HG03378 (cell line): ENCODE measurements at regions not wholly inside any gene's neighbourhood (a gene's known extent, or its start where the extent isn't known, plus 50 kb on each side); places are given as distances from the start of the nearest gene placed in this dataset.
A peak's percentile ranks its signal among the peaks of the same experiment; 100 is the strongest.

Experiments
- ATAC-seq: cut with Tn5 transposase; IDR thresholded peaks from one replicate; pipeline ENCODE4 v1.9.1; 2021; ENCODE audit warnings: mild to moderate bottlenecking, moderate library complexity; ENCODE audit not compliant: unreplicated experiment

DNA sequence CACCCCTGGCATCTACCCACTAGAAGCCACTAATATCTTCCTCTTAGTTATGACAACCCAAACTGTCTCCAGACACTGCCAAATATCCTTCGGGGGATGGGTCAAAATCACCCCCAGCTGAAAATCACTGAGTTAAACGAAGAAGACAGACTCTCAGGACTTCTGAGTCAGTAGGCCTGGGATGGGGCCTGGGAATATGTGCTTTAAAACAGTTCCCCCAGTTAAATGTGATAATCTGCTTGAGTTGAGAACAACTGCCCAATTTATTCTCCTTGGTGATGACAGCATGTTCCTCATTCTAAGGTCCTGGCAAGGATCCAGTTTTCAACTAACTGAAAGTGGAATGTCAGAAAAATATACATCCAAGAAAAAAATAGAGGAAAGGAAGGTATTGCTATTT is 52.4 kb downstream of the CBLL2 start:
- ATAC-seq, result no peak

DNA sequence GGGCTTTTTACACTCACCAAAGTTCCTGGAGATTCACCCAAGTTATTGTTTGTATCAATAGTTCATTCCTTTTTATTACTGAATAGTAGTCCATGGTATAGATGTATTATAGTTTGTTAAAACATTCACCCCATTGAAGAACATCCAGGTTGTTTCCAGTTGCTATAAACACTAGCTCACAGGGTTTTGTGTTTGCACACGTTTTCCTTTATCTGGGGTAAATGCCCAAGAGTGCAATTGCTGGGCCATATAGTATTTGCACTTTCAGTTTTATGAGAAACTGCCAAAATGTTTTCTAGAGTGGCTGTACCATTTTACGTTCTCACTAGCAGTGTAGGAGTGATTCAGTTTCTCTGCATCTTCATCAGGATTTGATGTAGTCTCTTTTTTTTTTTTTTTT is 57.1 kb downstream of the CBLL2 start:
- no peak for ATAC-seq

DNA sequence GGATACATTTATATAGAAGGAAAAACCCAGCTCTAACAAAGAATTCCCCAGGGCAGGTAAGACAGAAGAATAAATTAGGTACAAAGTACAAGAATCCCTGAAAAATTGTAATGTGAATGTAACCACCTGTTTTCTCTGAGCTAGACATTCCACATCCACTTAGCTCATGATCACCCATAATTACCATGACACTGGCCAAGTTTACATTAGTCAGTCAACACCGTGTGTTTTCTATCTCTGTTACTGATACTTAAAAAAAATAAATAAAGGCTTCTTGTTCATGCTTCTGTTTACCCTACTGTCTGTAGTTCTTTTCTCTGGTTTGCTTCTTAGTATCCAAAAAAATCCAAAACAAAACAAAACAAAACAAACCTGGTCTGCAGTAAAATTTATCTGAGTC is 66.0 kb downstream of the CBLL2 start:
- ATAC-seq, result no peak

DNA sequence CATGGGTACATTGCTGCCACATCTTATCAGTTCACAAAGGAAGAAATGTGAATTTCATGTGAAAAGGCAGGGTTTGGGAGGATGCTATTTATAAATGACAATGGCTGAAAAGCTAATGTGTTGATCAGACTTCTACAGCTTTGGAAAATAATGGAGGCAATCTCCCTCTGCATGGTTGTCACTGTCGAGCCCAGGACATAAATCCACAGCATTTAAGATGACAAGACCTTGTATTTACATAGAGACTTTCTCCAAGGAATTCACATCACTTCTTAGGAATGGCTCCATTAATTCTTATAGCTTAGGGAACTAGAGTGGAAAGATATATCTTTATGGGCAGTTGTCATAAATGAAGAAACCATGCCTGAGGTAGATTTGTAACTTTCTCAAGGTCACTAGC is 66.7 kb downstream of the CBLL2 start:
- ATAC-seq, result no peak

DNA sequence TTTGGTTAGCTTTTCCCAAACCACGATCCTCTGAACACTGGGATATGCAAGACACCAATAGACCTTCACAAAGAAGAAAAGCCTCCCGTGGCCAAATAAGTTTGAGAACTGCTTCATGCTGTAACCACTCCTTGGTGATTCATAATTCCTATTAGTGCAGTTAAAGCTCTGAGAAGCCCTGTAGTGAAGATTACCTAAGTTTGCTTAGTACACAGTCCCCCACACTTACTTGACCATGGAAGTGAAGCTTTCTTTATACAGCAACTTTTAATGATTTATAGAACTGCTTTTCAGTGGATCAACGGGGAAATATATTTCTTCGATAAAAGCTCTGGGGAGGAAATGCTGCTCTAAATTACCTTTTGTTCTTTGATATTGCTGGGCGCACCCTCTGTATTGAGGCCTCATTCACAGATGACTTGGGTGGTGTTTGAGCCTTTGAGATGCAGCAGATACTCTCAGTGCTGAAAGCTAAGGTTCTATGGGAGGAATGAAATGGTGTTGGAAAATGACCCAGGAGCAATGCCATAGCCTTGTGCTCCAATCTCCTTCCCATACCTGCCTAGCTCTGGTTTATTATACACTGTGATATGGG is 67.4 kb downstream of the CBLL2 start:
- no peak for ATAC-seq

DNA sequence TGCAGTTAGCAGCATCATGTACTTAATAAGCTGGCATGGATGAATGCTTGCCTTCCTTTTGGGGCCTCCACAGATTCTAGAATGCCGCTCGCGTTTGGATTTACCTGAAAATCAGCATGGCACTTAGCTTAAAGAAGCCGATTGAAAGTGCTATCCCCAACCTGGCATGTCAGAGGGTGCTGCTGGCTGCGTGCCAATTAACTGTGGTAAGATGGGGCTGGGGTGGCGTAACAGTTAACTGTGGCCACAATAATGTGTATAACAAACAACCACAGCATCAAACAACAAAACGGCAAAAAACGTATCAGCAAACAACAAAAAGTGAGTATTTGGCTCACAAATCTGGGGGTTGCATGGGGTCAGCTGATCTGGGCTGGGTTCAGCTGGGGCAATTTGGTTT is 70.5 kb downstream of the CBLL2 start:
- ATAC-seq, result no peak

DNA sequence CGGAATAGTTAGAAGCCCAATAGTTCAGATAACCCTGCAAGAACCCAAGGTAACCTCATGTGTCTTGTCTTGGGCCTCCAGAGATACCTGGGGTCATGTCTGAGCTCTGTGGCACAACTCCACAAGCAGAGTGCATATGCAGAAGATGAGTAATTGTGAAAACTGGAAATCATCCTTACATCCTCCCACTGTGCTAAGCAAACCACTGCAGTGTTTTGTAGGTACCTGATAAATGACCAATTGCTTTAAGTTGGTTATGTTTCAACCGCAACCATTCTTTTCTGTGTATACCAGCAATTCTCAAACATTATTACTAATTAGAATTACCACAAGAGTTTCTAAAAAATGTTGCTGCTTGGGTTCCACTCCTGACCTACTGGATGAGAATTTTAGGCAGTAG is 73.2 kb downstream of the CBLL2 start:
- ATAC-seq, result peak; percentile 78

DNA sequence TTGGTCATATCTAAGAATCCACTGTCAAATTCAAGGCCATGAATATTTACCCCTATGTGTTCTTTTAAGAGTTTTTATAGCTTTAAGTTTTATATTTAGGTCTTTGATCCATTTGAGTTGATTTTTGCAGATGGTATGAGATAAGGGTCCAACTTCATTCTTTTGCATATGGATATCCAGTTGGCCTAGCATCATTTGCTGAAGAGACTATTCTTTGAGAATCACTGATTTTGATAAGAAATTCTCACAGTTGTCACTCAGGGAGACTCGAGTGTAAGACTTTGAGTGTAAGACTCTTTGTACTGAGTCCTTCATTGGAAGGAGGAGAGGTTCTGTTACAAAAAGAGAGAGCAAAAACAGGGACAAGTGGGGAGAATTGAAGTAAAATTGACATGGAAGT is 74.8 kb downstream of the CBLL2 start:
- ATAC-seq, result no peak

DNA sequence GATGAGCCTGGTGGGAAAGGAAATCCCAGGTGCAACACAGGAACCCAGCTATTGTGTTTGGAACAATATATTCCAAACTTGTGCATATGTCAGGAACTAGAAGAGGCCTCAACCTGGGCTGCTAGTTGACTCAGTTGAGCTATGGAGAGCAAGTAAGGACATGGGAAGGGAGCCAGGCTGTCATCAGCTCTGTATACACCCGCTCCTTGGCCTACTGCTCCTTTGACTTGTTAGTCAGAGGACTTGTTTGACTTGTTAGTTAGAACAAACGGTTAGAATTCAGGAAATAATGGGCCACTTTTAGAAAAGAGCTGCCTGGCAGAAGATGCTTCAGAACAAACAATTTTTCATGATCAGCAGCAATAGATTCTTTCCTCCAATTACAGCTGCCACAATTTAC is 76.4 kb downstream of the CBLL2 start:
- no peak for ATAC-seq

DNA sequence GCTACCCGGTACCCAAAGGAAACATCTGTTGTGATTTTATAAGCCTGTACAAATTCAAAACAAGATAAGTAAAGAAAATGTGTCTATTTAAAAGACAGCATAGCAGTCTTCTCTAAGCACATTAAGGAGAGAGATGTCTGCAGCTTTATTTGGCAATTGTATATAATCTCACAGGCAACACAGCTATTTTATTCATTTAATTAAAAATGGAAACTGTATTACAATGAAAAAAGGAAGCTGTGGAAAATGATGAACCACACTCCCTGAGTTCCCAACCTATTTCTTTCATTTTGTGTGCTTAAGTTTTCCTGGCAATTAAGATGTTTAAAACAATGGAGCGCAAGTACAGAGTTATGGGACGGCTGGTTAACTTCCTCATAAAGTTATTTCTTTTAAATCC is 78.4 kb downstream of the CBLL2 start:
- ATAC-seq, result no peak

DNA sequence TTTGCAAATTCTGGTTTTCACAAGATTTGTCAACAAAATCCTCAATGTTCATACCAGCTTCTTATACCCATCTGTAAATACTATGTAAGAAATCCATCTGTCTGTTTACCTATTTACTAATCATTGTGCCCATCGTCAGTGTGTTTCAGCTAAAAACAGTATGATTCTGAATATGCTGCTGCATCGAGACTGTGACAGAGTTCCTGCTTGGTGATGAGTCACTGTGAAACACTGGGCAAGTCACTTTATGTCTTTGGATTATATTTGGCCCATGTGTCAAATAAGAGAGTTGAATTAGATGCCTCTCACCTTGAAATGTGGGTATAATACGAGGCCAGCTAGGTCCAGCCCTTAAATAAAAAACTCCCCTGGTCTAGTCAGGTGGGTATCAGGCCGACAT is 79.3 kb downstream of the CBLL2 start:
- no peak for ATAC-seq

DNA sequence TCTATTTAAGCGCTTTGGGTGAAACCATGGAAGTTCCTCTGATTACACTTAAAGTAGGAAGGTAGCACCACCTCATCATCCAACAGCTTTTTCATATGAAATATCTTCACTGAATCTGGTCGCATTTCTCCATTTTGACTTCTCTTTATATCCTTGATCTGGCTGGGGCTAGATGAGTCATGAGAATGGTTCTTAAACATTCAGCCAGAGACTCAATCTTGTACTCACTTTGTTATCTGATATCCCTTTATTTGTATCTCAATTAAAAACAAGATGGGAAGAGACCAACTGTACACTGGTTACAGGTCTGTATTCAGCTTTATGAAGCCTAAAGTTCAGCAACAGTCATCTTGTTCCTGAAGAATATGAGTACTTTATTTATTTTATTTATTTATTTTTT is 84.9 kb downstream of the CBLL2 start:
- no peak for ATAC-seq

DNA sequence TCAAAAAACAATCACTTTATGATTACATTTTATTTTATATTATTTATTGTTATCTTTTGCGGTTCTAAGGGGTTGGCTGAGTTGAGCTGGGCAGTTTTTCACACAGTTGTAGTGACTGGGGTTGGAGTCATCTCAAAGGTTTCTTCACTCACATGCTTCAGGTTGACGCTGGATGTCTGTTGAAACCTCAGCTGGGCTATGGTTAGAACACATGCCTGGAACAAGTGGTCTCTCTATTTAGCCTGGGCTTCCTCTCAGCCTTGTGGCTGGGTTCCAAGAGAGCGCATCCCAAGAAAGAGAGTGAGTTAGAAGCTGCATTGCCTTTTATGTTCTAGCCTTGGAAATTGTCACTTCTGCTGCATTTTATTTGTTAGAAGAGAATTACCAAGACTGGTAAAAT is 87.4 kb downstream of the CBLL2 start:
- ATAC-seq, result no peak

DNA sequence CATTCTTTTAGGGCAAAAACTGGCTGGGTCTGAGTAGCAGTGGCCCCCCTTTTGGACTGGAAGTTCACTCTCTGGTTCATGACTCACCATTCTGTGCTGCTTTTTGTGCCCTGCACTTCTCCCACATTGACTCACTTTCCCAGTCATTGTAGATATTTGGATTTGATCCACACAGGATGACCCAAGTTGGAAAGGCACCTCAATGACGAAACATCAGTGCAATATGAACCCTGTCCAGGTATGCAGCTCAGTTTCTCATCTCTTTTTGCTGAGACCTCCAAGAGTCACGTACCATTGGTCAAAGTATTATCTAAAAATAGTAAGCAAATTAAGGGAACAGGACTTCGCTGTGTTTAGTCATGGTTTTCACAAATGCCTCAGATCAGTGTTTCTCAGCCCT is 92.7 kb downstream of the CBLL2 start:
- ATAC-seq, result no peak

DNA sequence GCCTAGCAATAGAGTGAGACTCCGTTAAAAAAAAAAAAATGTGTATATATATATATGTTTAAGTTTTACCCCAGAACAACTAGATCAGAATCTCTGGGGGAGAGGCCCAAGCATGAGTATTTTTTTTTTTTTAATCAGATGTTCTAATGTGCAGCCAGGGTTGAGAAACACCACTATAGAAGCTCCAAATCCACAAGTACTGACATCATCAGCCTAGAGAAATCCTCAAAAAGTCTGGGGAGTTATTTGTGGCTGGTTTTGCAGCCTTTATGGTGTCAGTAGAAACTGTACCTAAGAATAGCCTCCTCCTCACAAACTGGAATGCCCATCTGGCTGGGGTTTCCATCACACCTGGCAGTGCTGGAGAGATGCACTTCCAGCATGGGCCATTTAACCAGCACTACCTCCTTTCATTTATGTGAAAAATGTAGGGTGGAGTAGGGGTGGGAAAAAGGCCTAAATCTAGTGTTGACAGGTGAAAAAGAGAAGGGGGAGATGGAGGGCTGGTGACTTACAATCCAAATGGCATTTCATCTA is 93.5 kb downstream of the CBLL2 start:
- no peak for ATAC-seq

DNA sequence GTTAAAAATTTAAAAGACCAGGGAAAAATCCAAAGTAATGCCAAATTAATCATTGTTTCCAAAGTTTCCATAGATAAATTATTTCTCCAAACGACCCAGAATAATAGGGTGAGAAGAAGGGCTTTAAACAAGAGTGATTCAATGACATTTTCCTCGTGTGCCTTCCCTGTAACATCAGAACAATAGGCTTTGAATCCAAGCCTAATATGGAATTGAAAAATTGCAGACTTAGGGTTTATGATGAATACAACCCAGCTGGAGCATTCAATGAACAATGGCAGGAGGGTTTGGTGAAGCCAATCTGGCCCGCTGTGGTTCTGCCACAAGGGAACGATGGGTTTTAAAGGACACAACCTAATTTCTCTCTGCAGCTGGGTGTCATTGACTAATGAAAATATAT is 94.2 kb downstream of the CBLL2 start:
- no peak for ATAC-seq

DNA sequence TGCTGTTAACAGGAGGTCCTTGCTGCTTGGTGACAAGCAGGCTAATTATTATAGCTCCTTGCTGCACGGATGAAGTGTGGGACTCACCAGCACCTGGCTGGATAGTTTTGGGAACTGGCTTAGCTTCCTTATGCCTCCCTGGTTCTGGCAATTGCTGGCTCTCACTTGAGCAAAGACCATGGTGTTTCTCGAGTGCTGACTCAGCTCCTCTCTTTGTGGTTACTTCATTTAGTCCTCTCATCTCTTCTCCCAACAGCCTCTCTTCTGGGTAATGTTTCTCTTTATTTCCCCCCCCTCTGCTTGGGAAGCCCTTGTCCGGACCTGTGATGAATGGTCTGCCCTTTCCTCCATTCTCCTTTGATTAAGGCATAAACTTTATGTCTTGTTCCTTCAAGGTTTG is 100.4 kb downstream of the CBLL2 start:
- no peak for ATAC-seq

DNA sequence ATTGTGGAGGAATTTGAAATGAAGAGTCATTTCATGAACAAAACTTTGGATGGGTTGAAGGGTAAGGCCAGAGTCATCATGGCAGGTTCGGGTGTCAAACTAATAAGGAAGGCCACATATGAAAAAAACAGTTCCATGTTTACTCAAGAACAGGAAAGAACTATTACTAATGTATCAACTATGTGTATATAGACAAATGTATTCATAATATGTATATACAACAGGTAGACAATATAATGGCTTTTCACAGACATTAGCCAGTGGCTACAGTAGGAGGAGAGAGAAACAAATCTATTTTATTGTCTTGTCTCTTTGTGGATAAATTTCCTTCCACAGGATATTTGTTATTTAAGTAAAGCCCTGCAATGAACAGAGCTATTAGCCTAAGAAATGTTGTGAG is 101.1 kb downstream of the CBLL2 start:
- ATAC-seq, result no peak

DNA sequence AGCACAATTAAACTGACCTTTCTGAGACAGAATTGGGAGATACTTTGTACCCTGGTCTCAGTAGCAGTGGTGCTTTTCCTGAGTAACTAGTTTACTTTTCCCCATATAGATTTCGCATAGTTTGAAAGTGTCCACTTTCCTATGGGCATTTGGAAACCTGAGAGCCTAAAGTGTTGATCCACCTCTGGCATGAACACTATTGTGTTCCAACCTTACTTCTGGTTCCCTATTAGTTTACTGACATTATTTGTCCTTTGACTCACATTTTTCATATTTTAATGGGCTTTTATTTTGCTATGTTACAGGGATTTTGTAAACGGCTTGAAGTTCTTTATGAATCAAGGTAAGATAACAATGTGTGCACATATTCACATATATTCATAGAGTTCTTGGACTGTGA is 103.7 kb downstream of the CBLL2 start:
- no peak for ATAC-seq

DNA sequence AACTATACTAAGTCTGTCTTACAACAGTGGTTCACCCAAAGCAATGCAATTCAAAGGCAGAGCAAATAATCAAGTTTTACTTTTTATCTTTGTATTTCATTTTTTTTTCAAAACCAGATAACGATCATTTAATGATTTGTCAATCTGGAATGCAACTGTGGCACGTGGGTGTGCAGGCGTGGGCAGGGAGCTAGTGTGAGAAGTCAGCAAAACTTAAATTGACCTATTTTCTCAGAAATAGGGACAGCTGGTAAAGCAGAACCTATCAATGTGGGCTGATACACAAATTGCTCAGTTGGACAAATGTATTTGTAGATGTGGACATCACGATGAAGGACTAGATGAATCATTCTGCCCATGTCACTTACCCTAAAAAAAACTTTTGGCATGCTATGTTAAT is 105.6 kb downstream of the CBLL2 start:
- no peak for ATAC-seq

DNA sequence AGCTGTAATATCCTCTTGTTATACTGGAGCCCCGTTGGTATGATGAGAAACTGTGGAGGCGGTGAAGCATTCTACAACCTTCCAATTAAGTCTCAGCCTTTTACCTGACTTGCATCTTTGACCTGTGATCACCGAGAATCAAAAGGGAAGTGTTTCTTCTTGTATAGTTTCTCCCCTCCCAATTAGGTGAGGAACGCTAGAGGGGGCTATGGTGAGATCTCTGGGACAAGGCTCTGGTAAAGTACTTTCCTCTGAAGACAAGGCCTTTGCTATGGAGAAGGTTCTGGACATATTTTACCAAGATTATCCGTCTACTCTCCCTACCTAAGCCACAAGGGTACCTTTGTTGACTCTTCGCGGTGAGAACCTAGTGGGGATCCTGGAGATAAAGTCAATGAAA is 111.3 kb downstream of the CBLL2 start:
- ATAC-seq, result no peak

DNA sequence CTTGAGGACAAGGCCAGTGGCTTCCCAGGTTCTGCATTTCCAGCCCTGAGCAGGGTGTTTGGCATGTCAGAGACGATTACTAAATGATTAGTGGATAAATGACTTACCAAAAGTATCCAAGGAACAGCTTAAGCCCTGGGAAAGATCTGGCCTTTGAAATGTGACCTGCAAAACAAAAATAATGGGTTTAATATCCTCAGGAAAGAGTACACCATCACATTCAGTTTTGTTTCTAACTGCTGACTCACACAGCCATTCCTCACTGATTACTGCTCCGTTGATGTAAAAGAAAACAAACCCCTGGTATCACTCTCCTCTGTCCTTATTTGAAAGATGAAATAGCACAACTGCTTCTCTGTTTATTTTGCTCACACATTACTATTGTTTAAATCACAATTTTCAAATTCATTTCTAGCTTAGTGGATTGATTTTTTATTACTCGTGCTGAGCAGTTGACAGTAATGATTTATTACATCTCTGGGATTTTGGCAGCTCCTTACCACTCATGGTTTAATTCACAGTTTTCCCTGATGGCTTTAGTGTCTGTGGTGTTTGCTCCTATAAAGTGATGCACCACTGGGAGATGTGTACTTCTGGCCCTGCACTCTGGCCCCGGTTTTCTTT is 117.0 kb downstream of the CBLL2 start:
- ATAC-seq, result no peak
